ENCODE measurements at regions not wholly inside any gene's neighbourhood (a gene's known extent, or its start where the extent isn't known, plus 50 kb on each side); places are given as distances from the start of the nearest gene placed in this dataset.

GRCh38 chr2:17257189-17257909, 260.9 kb downstream of the RAD51AP2 start:
- Histone ChIP-seq H4K20me1 (ENCODE audit: insufficient read depth, low read length) (no peaks in the 10 kb centered on the region), H3K4me3 (ENCODE audit: low read length) (no peak overlapping the region), H3K27ac (ENCODE audit: low read length) (no peak overlapping the region), H3K4me1 (ENCODE audit: low read length) (no peaks in the 10 kb centered on the region), H3F3A (ENCODE audit: insufficient read depth, low read length) (no peaks in the 10 kb centered on the region), H3K79me2 (ENCODE audit: low read length) (no peaks in the 10 kb centered on the region), H3K9ac (ENCODE audit: low read length) (no peak overlapping the region), H3K9me3 (replicated peaks; ENCODE audit: insufficient read depth, low read length) (no peaks in the 10 kb centered on the region), H3K9me2 (replicated peaks; ENCODE audit: insufficient read depth, low read length) (no peaks in the 10 kb centered on the region), H2AFZ (ENCODE audit: low read length) (no peak overlapping the region), H3K36me3 (replicated peaks; ENCODE audit: insufficient read depth, low read length) (no peaks in the 10 kb centered on the region), H3K4me2 (ENCODE audit: low read depth, low read length) (no peak overlapping the region), H3K27me3 (replicated peaks; ENCODE audit: insufficient read depth, low read length) (no peaks in the 10 kb centered on the region)
- DNase-seq: no peak
- TF ChIP-seq EZH2phosphoT487 (IDR thresholded peaks at IDR 0.05; ENCODE audit: low read length): no peak
- no peak for TF ChIP-seq EZH2 (optimal IDR thresholded peaks at IDR 0.05; ENCODE audit: low read depth, low read length)
- no peak for TF ChIP-seq CTCF (IDR thresholded peaks at IDR 0.05; ENCODE audit: low read length)

- no peaks in the 10 kb centered on the region for H4K20me1 ChIP-seq (ENCODE audit: insufficient read depth, low read length)
These were observed 263.2 kb downstream of the RAD51AP2 start for GRCh38 chr2:17255071-17255470.

GRCh38 chr2:17254421-17254820, 263.8 kb downstream of the RAD51AP2 start:
- no peaks in the 10 kb centered on the region for H3K9me2 ChIP-seq (replicated peaks; ENCODE audit: insufficient read depth, low read length)
- DNase-seq: no peak
- TF ChIP-seq EZH2phosphoT487 (IDR thresholded peaks at IDR 0.05; ENCODE audit: low read length) (no peak), EZH2 (optimal IDR thresholded peaks at IDR 0.05; ENCODE audit: low read depth, low read length) (no peak), CTCF (IDR thresholded peaks at IDR 0.05; ENCODE audit: low read length) (no peak)
- H3K4me1 ChIP-seq (ENCODE audit: low read length): no peaks in the 10 kb centered on the region
- H3K27me3 ChIP-seq (replicated peaks; ENCODE audit: insufficient read depth, low read length): no peaks in the 10 kb centered on the region
- H2AFZ ChIP-seq (ENCODE audit: low read length): no peak overlapping the region
- H3K79me2 ChIP-seq (ENCODE audit: low read length): no peaks in the 10 kb centered on the region
- no peak overlapping the region for H3K9ac ChIP-seq (ENCODE audit: low read length)
- no peaks in the 10 kb centered on the region for H3F3A ChIP-seq (ENCODE audit: insufficient read depth, low read length)
- H3K4me3 ChIP-seq (ENCODE audit: low read length): no peak overlapping the region
- no peaks in the 10 kb centered on the region for H3K9me3 ChIP-seq (replicated peaks; ENCODE audit: insufficient read depth, low read length)
- H3K4me2 ChIP-seq (ENCODE audit: low read depth, low read length): no peak overlapping the region
- H3K27ac ChIP-seq (ENCODE audit: low read length): no peak overlapping the region
- H4K20me1 ChIP-seq (ENCODE audit: insufficient read depth, low read length): no peaks in the 10 kb centered on the region
- H3K36me3 ChIP-seq (replicated peaks; ENCODE audit: insufficient read depth, low read length): no peaks in the 10 kb centered on the region

More at GRCh38 chr2:17255071-17255470, 263.2 kb downstream of the RAD51AP2 start:
- no peak overlapping the region for H3K27ac ChIP-seq (ENCODE audit: low read length)
- H3K36me3 ChIP-seq (replicated peaks; ENCODE audit: insufficient read depth, low read length): no peaks in the 10 kb centered on the region
- H3K4me2 ChIP-seq (ENCODE audit: low read depth, low read length): no peak overlapping the region
- no peaks in the 10 kb centered on the region for H3K79me2 ChIP-seq (ENCODE audit: low read length)
- H3K4me1 ChIP-seq (ENCODE audit: low read length): no peaks in the 10 kb centered on the region
- H3K9me2 ChIP-seq (replicated peaks; ENCODE audit: insufficient read depth, low read length): no peaks in the 10 kb centered on the region
- no peak overlapping the region for H3K4me3 ChIP-seq (ENCODE audit: low read length)
- no peaks in the 10 kb centered on the region for H3K27me3 ChIP-seq (replicated peaks; ENCODE audit: insufficient read depth, low read length)
- DNase-seq: no peak
- H3F3A ChIP-seq (ENCODE audit: insufficient read depth, low read length): no peaks in the 10 kb centered on the region
- no peak overlapping the region for H2AFZ ChIP-seq (ENCODE audit: low read length)
- H3K9me3 ChIP-seq (replicated peaks; ENCODE audit: insufficient read depth, low read length): no peaks in the 10 kb centered on the region
- H3K9ac ChIP-seq (ENCODE audit: low read length): no peak overlapping the region
- TF ChIP-seq CTCF (IDR thresholded peaks at IDR 0.05; ENCODE audit: low read length): no peak
- no peak for TF ChIP-seq EZH2 (optimal IDR thresholded peaks at IDR 0.05; ENCODE audit: low read depth, low read length)
